ENCODE measurements at regions not wholly inside any gene's neighbourhood (a gene's known extent, or its start where the extent isn't known, plus 50 kb on each side); places are given as distances from the start of the nearest gene placed in this dataset.

DNA sequence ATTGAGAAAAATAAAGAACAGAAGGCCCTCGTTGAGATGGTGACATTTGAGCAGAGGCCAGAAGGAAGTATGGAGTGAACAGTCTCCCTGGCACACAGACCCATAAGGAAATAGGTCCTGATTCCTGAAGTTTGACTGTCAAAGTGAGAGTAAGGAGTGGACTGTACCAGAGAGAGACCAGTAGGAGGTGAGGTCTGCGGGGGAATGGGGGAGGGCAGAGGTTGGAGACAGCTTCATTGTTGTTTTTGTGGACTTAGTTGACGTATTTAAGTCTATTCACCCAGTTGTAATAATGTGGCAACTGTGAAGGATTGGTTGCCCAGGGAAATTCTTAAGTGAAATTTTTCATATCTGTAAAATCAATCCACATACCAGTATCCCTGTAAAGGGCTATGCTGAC, 110.7 kb downstream of the TFAP2B start:
- TF ChIP-seq, protein P1, sequence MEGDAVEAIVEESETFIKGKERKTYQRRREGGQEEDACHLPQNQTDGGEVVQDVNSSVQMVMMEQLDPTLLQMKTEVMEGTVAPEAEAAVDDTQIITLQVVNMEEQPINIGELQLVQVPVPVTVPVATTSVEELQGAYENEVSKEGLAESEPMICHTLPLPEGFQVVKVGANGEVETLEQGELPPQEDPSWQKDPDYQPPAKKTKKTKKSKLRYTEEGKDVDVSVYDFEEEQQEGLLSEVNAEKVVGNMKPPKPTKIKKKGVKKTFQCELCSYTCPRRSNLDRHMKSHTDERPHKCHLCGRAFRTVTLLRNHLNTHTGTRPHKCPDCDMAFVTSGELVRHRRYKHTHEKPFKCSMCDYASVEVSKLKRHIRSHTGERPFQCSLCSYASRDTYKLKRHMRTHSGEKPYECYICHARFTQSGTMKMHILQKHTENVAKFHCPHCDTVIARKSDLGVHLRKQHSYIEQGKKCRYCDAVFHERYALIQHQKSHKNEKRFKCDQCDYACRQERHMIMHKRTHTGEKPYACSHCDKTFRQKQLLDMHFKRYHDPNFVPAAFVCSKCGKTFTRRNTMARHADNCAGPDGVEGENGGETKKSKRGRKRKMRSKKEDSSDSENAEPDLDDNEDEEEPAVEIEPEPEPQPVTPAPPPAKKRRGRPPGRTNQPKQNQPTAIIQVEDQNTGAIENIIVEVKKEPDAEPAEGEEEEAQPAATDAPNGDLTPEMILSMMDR (IDR thresholded peaks at IDR 0.05): no peak
- TF ChIP-seq POLR2A (IDR thresholded peaks at IDR 0.05): no peak

Data from heart left ventricle (tissue), 13 donors.